Stomach (tissue), 4 donors: ENCODE measurements at regions not wholly inside any gene's neighbourhood (a gene's known extent, or its start where the extent isn't known, plus 50 kb on each side); places are given as distances from the start of the nearest gene placed in this dataset.

ENCODE experiments used
- POLR2A ChIP-seq, 4 donors: fragments of 450-650 bp; IDR thresholded peaks; one replicate each; pipeline ENCODE4 v1.6.1; 2016; ENCODE audit warnings: antibody characterized with exemption in 4 of 4, control low read depth in 2 of 4, mild to moderate bottlenecking in 1 of 4, moderate library complexity in 1 of 4
- TF ChIP-seq, protein P1 (sequence below), 7 experiments: fragments of 450-650 bp in 4 of 7; fragments of 200-600 bp in 3 of 7; sonication (generic) in 3 of 7; IDR thresholded peaks; one replicate each; pipeline ENCODE4 v1.5.1; 2016 to 2019; ENCODE audit warnings: antibody characterized with exemption in 7 of 7, control low read depth in 2 of 7, mild to moderate bottlenecking in 1 of 7

DNA sequence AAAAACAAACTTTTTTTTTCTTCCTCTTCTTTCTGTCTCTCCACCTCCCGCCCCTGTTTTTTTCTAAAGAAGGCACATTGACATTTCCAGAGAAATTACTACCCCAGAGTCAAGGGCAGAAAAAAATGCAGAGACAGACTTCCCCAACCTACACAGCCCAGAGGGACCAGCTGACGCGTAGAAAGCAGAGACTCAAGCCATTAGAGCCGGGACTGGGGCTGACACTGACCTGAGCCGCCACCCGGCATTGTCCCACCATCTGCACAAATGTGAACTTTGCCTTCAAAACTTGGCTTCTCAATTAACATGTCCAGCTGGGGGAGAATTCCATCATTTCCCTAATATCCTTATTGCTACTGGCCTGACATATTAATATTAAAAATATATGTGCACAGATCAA is 385.6 kb downstream of the NR2F2 start:
- TF ChIP-seq POLR2A (IDR thresholded peaks at IDR 0.05), result no peak
- TF ChIP-seq, protein P1, sequence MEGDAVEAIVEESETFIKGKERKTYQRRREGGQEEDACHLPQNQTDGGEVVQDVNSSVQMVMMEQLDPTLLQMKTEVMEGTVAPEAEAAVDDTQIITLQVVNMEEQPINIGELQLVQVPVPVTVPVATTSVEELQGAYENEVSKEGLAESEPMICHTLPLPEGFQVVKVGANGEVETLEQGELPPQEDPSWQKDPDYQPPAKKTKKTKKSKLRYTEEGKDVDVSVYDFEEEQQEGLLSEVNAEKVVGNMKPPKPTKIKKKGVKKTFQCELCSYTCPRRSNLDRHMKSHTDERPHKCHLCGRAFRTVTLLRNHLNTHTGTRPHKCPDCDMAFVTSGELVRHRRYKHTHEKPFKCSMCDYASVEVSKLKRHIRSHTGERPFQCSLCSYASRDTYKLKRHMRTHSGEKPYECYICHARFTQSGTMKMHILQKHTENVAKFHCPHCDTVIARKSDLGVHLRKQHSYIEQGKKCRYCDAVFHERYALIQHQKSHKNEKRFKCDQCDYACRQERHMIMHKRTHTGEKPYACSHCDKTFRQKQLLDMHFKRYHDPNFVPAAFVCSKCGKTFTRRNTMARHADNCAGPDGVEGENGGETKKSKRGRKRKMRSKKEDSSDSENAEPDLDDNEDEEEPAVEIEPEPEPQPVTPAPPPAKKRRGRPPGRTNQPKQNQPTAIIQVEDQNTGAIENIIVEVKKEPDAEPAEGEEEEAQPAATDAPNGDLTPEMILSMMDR (IDR thresholded peaks at IDR 0.05), result no peak
